Fibroblast of lung (primary cell): ENCODE measurements at regions not wholly inside any gene's neighbourhood (a gene's known extent, or its start where the extent isn't known, plus 50 kb on each side); places are given as distances from the start of the nearest gene placed in this dataset.

Source experiments
- DNase-seq, 2 donors: peaks; one replicate each; pipeline versions ENCODE4 v3.0.0 to v3.0.0-alpha.2; 2010; ENCODE audit warnings: low read depth in 2 of 2
- H2AFZ ChIP-seq: 2 replicates; pipeline ENCODE4 v1.5.1; 2012; ENCODE audit warnings: low read length, control low read depth, inconsistent platforms
- H3K27ac ChIP-seq: 2 replicates; pipeline ENCODE4 v1.5.1; 2011; ENCODE audit warnings: low read length, control low read depth; ENCODE audit not compliant: insufficient read depth
- H3K27me3 ChIP-seq: 2 replicates; pipeline ENCODE4 v1.5.1; 2011; ENCODE audit warnings: mild to moderate bottlenecking, low read length; ENCODE audit not compliant: control insufficient read depth, insufficient read depth
- H3K36me3 ChIP-seq: 2 replicates; pipeline ENCODE4 v1.5.1; 2011; ENCODE audit warnings: low read length; ENCODE audit not compliant: control insufficient read depth, insufficient read depth
- H3K4me1 ChIP-seq: 2 replicates; pipeline ENCODE4 v1.5.1; 2011; ENCODE audit warnings: low read length; ENCODE audit not compliant: control insufficient read depth, insufficient read depth; ENCODE audit errors: extremely low read depth
- H3K4me2 ChIP-seq: 2 replicates; pipeline ENCODE4 v1.5.1; 2011; ENCODE audit warnings: low read length, control low read depth; ENCODE audit not compliant: insufficient read depth; ENCODE audit errors: extremely low read depth
- H3K4me3 ChIP-seq, 4 experiments: fragments of 200-600 bp in 1 of 4; sonication (generic) in 1 of 4; replicated peaks in 1 of 4; 2 replicates each; pipeline ENCODE4 v1.5.1; 2011 to 2016; ENCODE audit warnings: low read length in 4 of 4, low read depth in 3 of 4, mild to moderate bottlenecking in 3 of 4, control low read depth in 2 of 4, inconsistent platforms in 1 of 4, mixed read lengths in 1 of 4; ENCODE audit not compliant: insufficient read depth in 1 of 4; ENCODE audit errors: control extremely low read depth in 1 of 4
- H3K79me2 ChIP-seq: 2 replicates; pipeline ENCODE4 v1.5.1; 2012; ENCODE audit warnings: mild to moderate bottlenecking, low read length, inconsistent platforms; ENCODE audit not compliant: control insufficient read depth, insufficient read depth
- H3K9ac ChIP-seq: 2 replicates; pipeline ENCODE4 v1.5.1; 2011; ENCODE audit warnings: mild to moderate bottlenecking, low read length, control low read depth; ENCODE audit not compliant: insufficient read depth
- H3K9me3 ChIP-seq: 2 replicates; pipeline ENCODE4 v1.5.1; 2012; ENCODE audit warnings: low read depth, low read length; ENCODE audit not compliant: control insufficient read depth, insufficient read depth
- H4K20me1 ChIP-seq: 2 replicates; pipeline ENCODE4 v1.5.1; 2011; ENCODE audit warnings: low read length; ENCODE audit not compliant: control insufficient read depth, insufficient read depth; ENCODE audit errors: extremely low read depth
- EZH2 ChIP-seq: IDR thresholded peaks from 2 replicates; pipeline ENCODE4 v1.5.1; 2012; ENCODE audit warnings: low read length, control low read depth, mild to moderate bottlenecking; ENCODE audit errors: missing control alignments
- TF ChIP-seq, protein P1 (sequence below), 2 donors: IDR thresholded peaks in 1 of 2; conservative IDR thresholded peaks in 1 of 2; 1 replicate in 1 of 2; 2 replicates in 1 of 2; pipeline ENCODE4 v1.5.1; 2011 to 2012; ENCODE audit warnings: low read length in 2 of 2, control low read depth in 1 of 2, inconsistent platforms in 1 of 2, low read depth in 1 of 2, mild to moderate bottlenecking in 1 of 2

- H3K27me3 ChIP-seq: no peaks in the 10 kb centered on the region
- H3K36me3 ChIP-seq: no peaks in the 10 kb centered on the region
- no peak for TF ChIP-seq EZH2
- TF ChIP-seq, protein P1, sequence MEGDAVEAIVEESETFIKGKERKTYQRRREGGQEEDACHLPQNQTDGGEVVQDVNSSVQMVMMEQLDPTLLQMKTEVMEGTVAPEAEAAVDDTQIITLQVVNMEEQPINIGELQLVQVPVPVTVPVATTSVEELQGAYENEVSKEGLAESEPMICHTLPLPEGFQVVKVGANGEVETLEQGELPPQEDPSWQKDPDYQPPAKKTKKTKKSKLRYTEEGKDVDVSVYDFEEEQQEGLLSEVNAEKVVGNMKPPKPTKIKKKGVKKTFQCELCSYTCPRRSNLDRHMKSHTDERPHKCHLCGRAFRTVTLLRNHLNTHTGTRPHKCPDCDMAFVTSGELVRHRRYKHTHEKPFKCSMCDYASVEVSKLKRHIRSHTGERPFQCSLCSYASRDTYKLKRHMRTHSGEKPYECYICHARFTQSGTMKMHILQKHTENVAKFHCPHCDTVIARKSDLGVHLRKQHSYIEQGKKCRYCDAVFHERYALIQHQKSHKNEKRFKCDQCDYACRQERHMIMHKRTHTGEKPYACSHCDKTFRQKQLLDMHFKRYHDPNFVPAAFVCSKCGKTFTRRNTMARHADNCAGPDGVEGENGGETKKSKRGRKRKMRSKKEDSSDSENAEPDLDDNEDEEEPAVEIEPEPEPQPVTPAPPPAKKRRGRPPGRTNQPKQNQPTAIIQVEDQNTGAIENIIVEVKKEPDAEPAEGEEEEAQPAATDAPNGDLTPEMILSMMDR (conservative IDR thresholded peaks at IDR 0.05 in 1 of 2, IDR thresholded peaks at IDR 0.05 in 1 of 2; ENCODE audit: low read depth in 1 of 2, low read length in 2 of 2): no peak
- H3K4me3 ChIP-seq: no peak overlapping the region
- H3K27ac ChIP-seq: no peak overlapping the region
- H3K9me3 ChIP-seq: no peaks in the 10 kb centered on the region
- no peak overlapping the region for H2AFZ ChIP-seq
- H3K79me2 ChIP-seq: no peaks in the 10 kb centered on the region
- no peaks in the 10 kb centered on the region for H4K20me1 ChIP-seq
- no peaks in the 10 kb centered on the region for H3K4me1 ChIP-seq
- DNase-seq: no peak
- H3K4me2 ChIP-seq: no peak overlapping the region
- H3K9ac ChIP-seq: no peak overlapping the region
Observed at GRCh38 chr1:95406279-95406678, 172.3 kb downstream of the RWDD3 start.

GRCh38 chr1:95407131-95407885 is 173.3 kb downstream of the RWDD3 start:
- Histone ChIP-seq H3K36me3 (no peaks in the 10 kb centered on the region), H3K4me1 (no peaks in the 10 kb centered on the region), H3K9me3 (no peaks in the 10 kb centered on the region), H2AFZ (no peak overlapping the region), H3K79me2 (no peaks in the 10 kb centered on the region), H3K4me3 (no peak overlapping the region), H3K27ac (no peak overlapping the region), H3K4me2 (no peak overlapping the region), H3K27me3 (no peaks in the 10 kb centered on the region), H4K20me1 (no peaks in the 10 kb centered on the region), H3K9ac (no peak overlapping the region)
- no peak for TF ChIP-seq EZH2
- TF ChIP-seq, protein P1 (conservative IDR thresholded peaks at IDR 0.05 in 1 of 2, IDR thresholded peaks at IDR 0.05 in 1 of 2; ENCODE audit: low read depth in 1 of 2, low read length in 2 of 2): no peak
- DNase-seq: no peak

DNA sequence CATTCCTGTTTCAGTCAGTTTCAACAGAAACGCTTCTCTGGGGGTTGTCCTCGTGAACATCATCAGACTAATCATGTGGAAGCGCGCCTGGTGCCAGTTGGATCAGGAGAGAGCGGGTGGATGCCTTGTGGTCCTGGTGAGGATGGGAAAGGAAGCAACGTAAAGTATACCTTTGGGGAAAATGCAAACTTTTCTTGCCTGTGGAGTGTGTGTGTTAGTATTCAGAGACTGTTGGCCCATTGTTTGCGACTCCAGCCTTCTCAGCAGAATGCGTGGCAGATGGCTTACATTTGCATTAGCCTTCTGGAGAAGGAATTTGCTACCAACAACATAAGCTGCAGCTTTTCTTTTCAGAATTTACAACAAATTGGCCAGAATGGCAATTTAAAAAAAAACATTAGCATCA is 173.9 kb downstream of the RWDD3 start:
- Histone ChIP-seq H3K4me2 (no peak overlapping the region), H3K79me2 (no peaks in the 10 kb centered on the region), H3K4me3 (no peak overlapping the region), H3K4me1 (no peaks in the 10 kb centered on the region), H2AFZ (no peak overlapping the region), H3K27me3 (no peaks in the 10 kb centered on the region), H3K27ac (no peak overlapping the region), H3K36me3 (no peaks in the 10 kb centered on the region), H3K9me3 (no peaks in the 10 kb centered on the region), H4K20me1 (no peaks in the 10 kb centered on the region), H3K9ac (no peak overlapping the region)
- no peak for TF ChIP-seq EZH2
- TF ChIP-seq, protein P1 (conservative IDR thresholded peaks at IDR 0.05 in 1 of 2, IDR thresholded peaks at IDR 0.05 in 1 of 2; ENCODE audit: low read depth in 1 of 2, low read length in 2 of 2): no peak
- DNase-seq: no peak
